T-helper 17 cell (primary cell): ENCODE measurements at regions not wholly inside any gene's neighbourhood (a gene's known extent, or its start where the extent isn't known, plus 50 kb on each side); places are given as distances from the start of the nearest gene placed in this dataset.

Source experiments
- ATAC-seq: fragments of 150-1000 bp; cut with Tn5 transposase; 2 replicates; pipeline ENCODE4 v1.10.0; 2021; ENCODE audit warnings: mild to moderate bottlenecking, moderate library complexity
- DNase-seq, 3 donors: peaks; one replicate each; pipeline versions ENCODE4 v3.0.0 to v3.0.0-alpha.2; 2020 to 2021
- H3K9me3 ChIP-seq: one replicate; pipeline ENCODE4 v1.7.0; 2013; ENCODE audit warnings: low read length, mild to moderate bottlenecking; ENCODE audit not compliant: control insufficient read depth, poor library complexity, severe bottlenecking
- H3K27ac Mint-ChIP-seq: one replicate; pipeline ENCODE4 v1.8.0; 2022; ENCODE audit warnings: mild to moderate bottlenecking, moderate library complexity, mixed read lengths
- H3K27me3 Mint-ChIP-seq: one replicate; pipeline ENCODE4 v1.8.0; 2022; ENCODE audit warnings: mixed read lengths
- H3K36me3 Mint-ChIP-seq: one replicate; pipeline ENCODE4 v1.8.0; 2022; ENCODE audit warnings: low read depth, mixed read lengths
- H3K4me1 Mint-ChIP-seq: one replicate; pipeline ENCODE4 v1.8.0; 2022; ENCODE audit warnings: mild to moderate bottlenecking, mixed read lengths
- H3K4me3 Mint-ChIP-seq: one replicate; pipeline ENCODE4 v1.8.0; 2022; ENCODE audit warnings: mild to moderate bottlenecking, moderate library complexity, mixed read lengths

DNA sequence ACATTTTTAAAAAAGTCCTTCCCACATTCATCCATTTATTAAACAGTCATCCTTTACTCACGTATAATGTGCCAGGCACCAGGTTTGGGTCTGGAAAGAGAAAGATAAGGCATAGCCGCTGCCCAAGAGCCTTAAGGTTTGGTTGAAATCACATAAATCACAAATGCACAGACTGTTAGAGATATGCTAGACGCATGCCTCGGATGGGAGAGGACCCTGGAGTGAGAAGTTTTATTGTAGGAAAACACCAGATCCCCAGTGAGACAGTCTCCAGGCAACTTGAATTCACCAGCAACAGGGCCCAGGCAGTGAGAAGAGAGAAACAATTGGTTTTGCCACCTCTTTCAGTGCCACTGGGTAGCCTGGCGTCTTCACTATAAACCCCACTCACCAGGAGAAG lies 305.9 kb upstream of the AMIGO2 start:
- Mint-ChIP-seq H3K27ac (no peak overlapping the region), H3K36me3 (no peaks in the 10 kb centered on the region), H3K4me3 (no peak overlapping the region), H3K4me1 (peaks cover 15% of the 10 kb centered on the region), H3K27me3 (no peaks in the 10 kb centered on the region)
- ATAC-seq (no peak), DNase-seq (no peak)
- no peaks in the 10 kb centered on the region for H3K9me3 ChIP-seq

GRCh38 chr12:47383942-47384341 lies 304.2 kb upstream of the AMIGO2 start:
- H3K9me3 ChIP-seq: no peaks in the 10 kb centered on the region
- Mint-ChIP-seq H3K27ac (peak overlapping the region; percentile 10), H3K27me3 (no peaks in the 10 kb centered on the region), H3K4me3 (no peak overlapping the region), H3K36me3 (no peaks in the 10 kb centered on the region), H3K4me1 (peaks cover 19% of the 10 kb centered on the region)
- DNase-seq: no peak
- ATAC-seq: no peak

- no peak for DNase-seq
- Mint-ChIP-seq H3K36me3 (no peaks in the 10 kb centered on the region), H3K27ac (no peak overlapping the region), H3K4me1 (peaks cover 20% of the 10 kb centered on the region), H3K4me3 (no peak overlapping the region), H3K27me3 (no peaks in the 10 kb centered on the region)
- ATAC-seq: no peak
- no peaks in the 10 kb centered on the region for H3K9me3 ChIP-seq
Observed at GRCh38 chr12:47382305-47382704, 302.5 kb upstream of the AMIGO2 start.

- no peak for DNase-seq
- Mint-ChIP-seq H3K4me3 (no peak overlapping the region), H3K27me3 (no peaks in the 10 kb centered on the region), H3K4me1 (peaks cover 15% of the 10 kb centered on the region), H3K27ac (no peak overlapping the region), H3K36me3 (no peaks in the 10 kb centered on the region)
- no peaks in the 10 kb centered on the region for H3K9me3 ChIP-seq
- no peak for ATAC-seq
Observed at GRCh38 chr12:47378907-47379306, 299.1 kb upstream of the AMIGO2 start.

GRCh38 chr12:47378222-47378582 lies 298.4 kb upstream of the AMIGO2 start:
- ATAC-seq (no peak), DNase-seq (no peak)
- H3K4me3 Mint-ChIP-seq: no peak overlapping the region

DNA sequence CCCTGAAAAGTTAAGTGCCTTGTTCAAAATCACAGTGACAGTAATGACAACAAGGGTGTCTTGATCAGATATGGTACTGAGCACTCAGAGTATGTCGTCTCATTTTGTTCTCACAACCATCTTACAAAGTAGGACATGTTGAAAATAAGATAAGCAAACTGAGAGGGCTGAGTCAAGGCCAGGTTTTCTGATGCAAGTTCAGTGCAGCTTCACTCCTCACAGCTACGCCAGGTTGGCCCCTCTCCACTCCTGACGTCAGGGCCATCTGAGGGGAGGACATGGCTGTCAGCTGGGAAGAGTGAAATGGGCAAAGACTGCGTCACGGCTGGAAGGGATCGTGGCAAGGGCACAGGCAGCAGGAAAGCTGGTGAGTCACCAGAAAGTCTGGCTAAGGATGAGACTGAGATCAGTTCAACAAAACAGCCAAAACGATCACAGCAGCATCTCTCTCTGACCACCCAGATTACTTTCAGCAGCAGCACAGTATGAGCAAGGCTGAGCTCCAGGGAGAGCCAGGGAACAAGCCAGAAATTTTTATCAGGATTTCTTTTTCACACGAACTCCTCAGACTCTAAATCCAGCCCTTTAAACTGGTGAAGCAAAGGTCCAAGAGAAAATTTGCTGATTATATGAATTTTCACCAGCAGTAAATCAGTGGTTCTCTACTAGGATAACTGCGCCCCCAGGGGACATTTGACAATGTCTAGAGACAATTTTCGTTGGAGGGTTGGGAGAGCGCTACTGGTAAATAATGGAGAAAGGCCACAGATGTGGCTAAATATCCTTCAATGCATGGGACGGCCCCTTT lies 297.9 kb upstream of the AMIGO2 start:
- no peak for ATAC-seq
- no peak for DNase-seq
- Mint-ChIP-seq H3K4me1 (peaks cover 10% of the 10 kb centered on the region), H3K27ac (peak overlapping the region; percentile 22), H3K27me3 (no peaks in the 10 kb centered on the region), H3K36me3 (no peaks in the 10 kb centered on the region), H3K4me3 (no peak overlapping the region)
- H3K9me3 ChIP-seq: no peaks in the 10 kb centered on the region

More at GRCh38 chr12:47378222-47378582, 298.4 kb upstream of the AMIGO2 start:
- H3K9me3 ChIP-seq: no peaks in the 10 kb centered on the region
- Mint-ChIP-seq H3K36me3 (no peaks in the 10 kb centered on the region), H3K27ac (no peak overlapping the region), H3K27me3 (no peaks in the 10 kb centered on the region), H3K4me1 (peaks cover 12% of the 10 kb centered on the region)

GRCh38 chr12:47376927-47377326 lies 297.2 kb upstream of the AMIGO2 start:
- H3K4me1 Mint-ChIP-seq: peaks cover 10% of the 10 kb centered on the region
- no peaks in the 10 kb centered on the region for H3K36me3 Mint-ChIP-seq
- no peak for ATAC-seq
- DNase-seq: no peak
- H3K4me3 Mint-ChIP-seq: no peak overlapping the region
- no peak overlapping the region for H3K27ac Mint-ChIP-seq
- no peaks in the 10 kb centered on the region for H3K27me3 Mint-ChIP-seq
- no peaks in the 10 kb centered on the region for H3K9me3 ChIP-seq

GRCh38 chr12:47373554-47374150 lies 293.9 kb upstream of the AMIGO2 start:
- no peak overlapping the region for H3K27ac Mint-ChIP-seq
- peak overlapping the region; percentile 5 for H3K4me3 Mint-ChIP-seq

DNA sequence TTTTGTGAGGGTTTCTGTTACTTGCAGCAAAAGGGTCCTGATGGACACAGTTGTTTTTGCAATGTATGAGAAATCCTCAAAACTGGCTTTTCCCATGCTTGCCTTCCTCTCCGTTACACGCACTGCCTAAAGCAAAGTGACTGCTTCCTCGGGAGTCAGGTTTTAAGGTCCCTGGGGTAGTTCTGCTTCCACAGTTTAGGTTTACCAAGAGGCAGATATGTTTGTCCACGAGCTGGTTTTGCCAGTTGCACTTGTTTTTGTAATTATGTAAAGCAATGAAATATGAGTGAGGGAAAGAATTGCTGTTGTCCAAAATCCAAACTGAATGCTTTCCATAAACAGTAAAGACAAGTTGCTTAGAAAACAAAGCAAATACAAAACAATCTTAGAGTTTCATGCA lies 290.7 kb upstream of the AMIGO2 start:
- DNase-seq (no peak), ATAC-seq (no peak)
- Mint-ChIP-seq H3K4me3 (no peak overlapping the region), H3K27ac (no peak overlapping the region), H3K36me3 (no peaks in the 10 kb centered on the region), H3K4me1 (peaks cover 3% of the 10 kb centered on the region), H3K27me3 (no peaks in the 10 kb centered on the region)
- H3K9me3 ChIP-seq: peaks cover 5% of the 10 kb centered on the region

More at GRCh38 chr12:47373554-47374150, 293.9 kb upstream of the AMIGO2 start:
- DNase-seq (no peak), ATAC-seq (no peak)
- no peaks in the 10 kb centered on the region for H3K27me3 Mint-ChIP-seq
- H3K9me3 ChIP-seq: no peaks in the 10 kb centered on the region
- peaks cover 2% of the 10 kb centered on the region for H3K4me1 Mint-ChIP-seq
- no peaks in the 10 kb centered on the region for H3K36me3 Mint-ChIP-seq

GRCh38 chr12:47369085-47369484 lies 289.3 kb upstream of the AMIGO2 start:
- peaks cover 4% of the 10 kb centered on the region for H3K4me1 Mint-ChIP-seq
- no peaks in the 10 kb centered on the region for H3K36me3 Mint-ChIP-seq
- no peak for ATAC-seq
- DNase-seq: no peak
- no peak overlapping the region for H3K27ac Mint-ChIP-seq
- peaks cover 5% of the 10 kb centered on the region for H3K9me3 ChIP-seq
- no peaks in the 10 kb centered on the region for H3K27me3 Mint-ChIP-seq
- no peak overlapping the region for H3K4me3 Mint-ChIP-seq

GRCh38 chr12:47367912-47368537 lies 288.3 kb upstream of the AMIGO2 start:
- DNase-seq (no peak), ATAC-seq (peak; percentile 28)
- H3K27ac Mint-ChIP-seq: no peak overlapping the region
- no peaks in the 10 kb centered on the region for H3K36me3 Mint-ChIP-seq
- H3K4me1 Mint-ChIP-seq: peaks cover 4% of the 10 kb centered on the region
- no peak overlapping the region for H3K4me3 Mint-ChIP-seq
- H3K9me3 ChIP-seq: peaks cover 5% of the 10 kb centered on the region
- no peaks in the 10 kb centered on the region for H3K27me3 Mint-ChIP-seq

DNA sequence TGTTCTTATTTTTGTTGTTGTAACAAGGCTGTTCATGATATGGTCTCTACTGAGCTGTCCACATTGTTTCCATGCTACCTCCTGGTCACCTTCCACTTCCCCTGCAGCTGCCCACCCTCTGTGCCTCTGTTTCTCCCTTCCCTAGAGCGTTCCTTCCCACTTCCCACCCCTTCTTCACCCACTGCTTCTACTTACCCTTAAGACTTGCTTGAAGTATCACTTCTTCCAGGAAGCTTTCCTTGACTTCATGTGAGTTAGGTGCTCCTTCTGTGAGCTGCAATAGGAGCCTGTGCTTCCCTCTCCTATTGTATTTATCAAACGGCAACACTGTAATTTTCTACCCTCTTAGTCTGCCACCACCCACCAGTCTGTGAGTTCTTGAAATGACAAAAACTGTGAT lies 286.8 kb upstream of the AMIGO2 start:
- Mint-ChIP-seq H3K4me1 (peaks cover 18% of the 10 kb centered on the region), H3K27ac (no peak overlapping the region), H3K36me3 (no peaks in the 10 kb centered on the region), H3K4me3 (no peak overlapping the region), H3K27me3 (no peaks in the 10 kb centered on the region)
- no peak for DNase-seq
- no peak for ATAC-seq
- peaks cover 5% of the 10 kb centered on the region for H3K9me3 ChIP-seq

GRCh38 chr12:47366157-47366556 lies 286.4 kb upstream of the AMIGO2 start:
- peaks cover 5% of the 10 kb centered on the region for H3K9me3 ChIP-seq
- H3K27ac Mint-ChIP-seq: no peak overlapping the region
- H3K4me3 Mint-ChIP-seq: no peak overlapping the region
- H3K36me3 Mint-ChIP-seq: no peaks in the 10 kb centered on the region
- peaks cover 22% of the 10 kb centered on the region for H3K4me1 Mint-ChIP-seq
- DNase-seq (no peak), ATAC-seq (no peak)
- no peaks in the 10 kb centered on the region for H3K27me3 Mint-ChIP-seq
